ENCODE measurements at regions not wholly inside any gene's neighbourhood (a gene's known extent, or its start where the extent isn't known, plus 50 kb on each side); places are given as distances from the start of the nearest gene placed in this dataset.

DNA sequence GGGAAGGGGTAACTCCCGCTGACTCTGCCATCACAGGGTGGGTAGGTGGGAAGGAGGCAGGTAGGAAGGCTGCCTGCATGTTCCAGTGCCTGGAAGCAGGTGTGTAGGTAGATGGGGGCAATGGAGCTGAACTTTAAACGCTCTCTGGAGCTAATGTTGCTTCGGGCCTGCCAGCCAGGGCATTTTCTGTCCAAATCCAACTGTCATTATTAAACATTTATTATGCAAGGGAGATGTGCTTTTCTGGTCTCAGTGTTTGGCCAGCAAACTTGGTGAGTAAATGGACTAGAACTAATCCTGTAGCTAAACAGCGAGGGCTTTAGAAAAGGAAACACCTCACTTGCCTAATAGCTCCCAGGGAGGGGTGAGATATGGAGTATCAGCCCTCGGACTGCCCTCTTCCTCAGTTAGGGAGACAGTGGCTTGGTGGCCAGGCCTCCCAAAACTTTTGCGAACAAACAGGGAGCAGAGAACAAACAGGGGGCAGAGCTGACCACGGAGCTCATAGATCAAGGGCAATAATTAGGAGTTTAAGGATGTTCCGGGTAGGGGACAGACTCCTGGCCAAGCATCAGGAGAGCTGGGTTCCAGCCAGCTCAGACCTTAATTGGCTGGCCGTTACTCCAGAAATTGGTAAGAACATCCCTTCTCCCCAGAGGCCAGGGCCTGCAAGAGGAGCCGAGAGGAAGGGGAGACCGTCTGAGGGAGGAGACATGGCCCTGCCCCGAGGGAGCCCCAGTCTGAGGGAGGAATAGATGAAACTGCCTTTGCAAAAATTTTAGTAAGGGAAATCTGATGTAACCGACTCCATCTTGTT is 131.1 kb downstream of the VEGFA start:
- Mint-ChIP-seq H3K4me3 (no peak overlapping the region), H3K36me3 (ENCODE audit: low read depth) (no peaks in the 10 kb centered on the region), H3K9me3 (no peaks in the 10 kb centered on the region), H3K27me3 (ENCODE audit: low read depth) (peaks cover 21% of the 10 kb centered on the region), H3K4me1 (ENCODE audit: low read depth) (no peaks in the 10 kb centered on the region), H3K27ac (no peak overlapping the region)

DNA sequence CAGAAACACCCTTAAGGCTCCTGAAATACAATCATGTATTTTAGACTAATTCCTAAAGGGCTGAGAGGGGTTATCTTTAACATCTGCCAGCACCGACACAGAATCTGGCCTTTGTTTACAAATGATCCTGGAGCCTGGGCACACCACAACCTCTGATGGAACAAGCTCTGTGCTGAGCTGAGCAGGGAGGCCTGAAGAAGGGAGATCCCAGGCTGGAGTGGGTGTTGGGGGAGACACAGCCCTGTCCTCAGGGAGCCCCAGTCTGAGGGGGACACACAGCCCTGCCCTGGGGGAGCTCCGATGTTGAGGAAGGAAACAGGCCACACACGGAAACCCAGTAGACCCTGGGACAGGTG is 130.5 kb downstream of the VEGFA start:
- peaks cover 23% of the 10 kb centered on the region for H3K27me3 Mint-ChIP-seq (ENCODE audit: low read depth)
- no peaks in the 10 kb centered on the region for H3K4me1 Mint-ChIP-seq (ENCODE audit: low read depth)
- no peak overlapping the region for H3K27ac Mint-ChIP-seq
- H3K36me3 Mint-ChIP-seq (ENCODE audit: low read depth): no peaks in the 10 kb centered on the region
- no peak overlapping the region for H3K4me3 Mint-ChIP-seq
- H3K9me3 Mint-ChIP-seq: no peaks in the 10 kb centered on the region

GRCh38 chr6:43899830-43900229 is 129.8 kb downstream of the VEGFA start:
- H3K4me3 Mint-ChIP-seq: no peak overlapping the region
- H3K9me3 Mint-ChIP-seq: no peaks in the 10 kb centered on the region

GRCh38 chr6:43898358-43899131 is 128.5 kb downstream of the VEGFA start:
- H3K9me3 Mint-ChIP-seq: no peaks in the 10 kb centered on the region
- H3K27me3 Mint-ChIP-seq (ENCODE audit: low read depth): peaks cover 16% of the 10 kb centered on the region
- no peak overlapping the region for H3K27ac Mint-ChIP-seq
- no peaks in the 10 kb centered on the region for H3K36me3 Mint-ChIP-seq (ENCODE audit: low read depth)
- no peak overlapping the region for H3K4me3 Mint-ChIP-seq
- H3K4me1 Mint-ChIP-seq (ENCODE audit: low read depth): no peaks in the 10 kb centered on the region

More at GRCh38 chr6:43899830-43900229, 129.8 kb downstream of the VEGFA start:
- Mint-ChIP-seq H3K4me1 (ENCODE audit: low read depth) (no peaks in the 10 kb centered on the region), H3K27me3 (ENCODE audit: low read depth) (peaks cover 21% of the 10 kb centered on the region), H3K36me3 (ENCODE audit: low read depth) (no peaks in the 10 kb centered on the region), H3K27ac (no peak overlapping the region)

DNA sequence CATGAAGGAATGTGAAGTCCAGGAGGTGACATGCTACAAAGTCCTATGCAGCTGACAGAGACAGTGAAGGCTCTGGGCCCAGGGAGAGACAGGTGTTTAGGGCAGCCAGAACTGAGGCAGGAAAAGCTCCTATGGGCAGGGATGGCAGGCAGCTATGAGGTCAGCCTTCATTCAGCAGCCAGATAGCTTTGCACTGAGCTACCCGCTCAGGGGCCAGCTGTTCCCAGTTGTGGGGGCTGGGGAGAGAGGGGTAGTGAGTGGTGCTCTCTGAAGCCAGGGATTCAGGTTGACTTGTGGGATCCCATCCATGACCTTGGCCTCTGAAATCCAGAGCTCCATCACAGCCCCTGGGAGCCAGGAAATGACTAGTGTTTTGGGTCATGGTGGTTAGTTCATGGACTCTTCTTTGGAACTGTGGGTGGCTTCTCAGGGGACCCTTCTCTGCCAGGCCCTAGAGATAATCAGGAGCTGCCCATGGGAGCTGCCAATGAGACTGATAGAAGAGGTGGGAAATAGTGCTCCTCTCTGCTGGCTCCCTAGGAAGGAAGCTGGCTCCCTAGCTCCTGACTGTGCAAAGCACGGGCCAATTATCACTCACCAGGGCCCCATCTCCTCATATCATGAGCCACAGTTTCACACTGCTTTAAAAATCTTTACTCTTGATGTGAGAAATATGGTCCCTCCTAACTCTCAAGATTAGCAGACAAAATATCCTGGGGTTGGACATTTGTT is 127.7 kb downstream of the VEGFA start:
- Mint-ChIP-seq H3K4me1 (ENCODE audit: low read depth) (no peaks in the 10 kb centered on the region), H3K36me3 (ENCODE audit: low read depth) (no peaks in the 10 kb centered on the region), H3K27me3 (ENCODE audit: low read depth) (peaks cover 21% of the 10 kb centered on the region), H3K4me3 (no peak overlapping the region), H3K27ac (no peak overlapping the region), H3K9me3 (no peaks in the 10 kb centered on the region)

GRCh38 chr6:43896329-43897255 is 126.6 kb downstream of the VEGFA start:
- H3K27ac Mint-ChIP-seq: no peak overlapping the region
- H3K36me3 Mint-ChIP-seq (ENCODE audit: low read depth): no peaks in the 10 kb centered on the region
- no peaks in the 10 kb centered on the region for H3K9me3 Mint-ChIP-seq
- peaks cover 26% of the 10 kb centered on the region for H3K27me3 Mint-ChIP-seq (ENCODE audit: low read depth)
- H3K4me1 Mint-ChIP-seq (ENCODE audit: low read depth): no peaks in the 10 kb centered on the region
- no peak overlapping the region for H3K4me3 Mint-ChIP-seq

DNA sequence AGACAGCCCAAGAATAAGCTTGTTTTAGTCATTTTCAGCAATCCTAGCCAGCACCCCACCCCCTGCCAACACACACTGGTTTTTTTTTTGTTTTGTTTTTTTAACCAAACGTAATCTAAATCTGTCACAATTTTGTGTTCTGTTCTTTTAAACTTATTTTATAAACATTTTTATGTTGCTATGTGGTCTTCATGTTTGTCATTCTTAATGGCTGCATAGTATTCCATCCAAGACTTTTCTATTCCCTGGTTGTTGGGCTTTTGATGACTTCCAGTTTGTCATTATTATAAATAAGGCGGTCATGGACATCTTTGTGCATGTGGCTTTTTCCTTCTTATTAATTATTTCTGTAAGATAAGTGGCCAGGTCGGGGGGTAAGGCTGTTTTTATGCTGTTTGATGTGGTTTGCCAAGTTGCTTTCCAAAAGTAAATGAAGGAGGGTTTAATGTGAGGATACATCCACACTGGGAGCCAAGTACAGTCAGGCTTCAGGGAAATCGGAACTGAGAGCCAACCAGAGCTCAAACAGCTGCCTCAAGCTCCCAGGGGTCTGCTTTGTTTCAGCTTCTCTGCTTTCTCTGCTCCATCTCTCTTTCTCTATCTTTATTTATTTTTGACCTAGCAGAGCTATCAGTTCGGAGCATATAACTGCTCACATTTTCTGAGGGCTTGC is 125.8 kb downstream of the VEGFA start:
- no peak overlapping the region for H3K27ac Mint-ChIP-seq
- H3K4me3 Mint-ChIP-seq: no peak overlapping the region
- H3K36me3 Mint-ChIP-seq (ENCODE audit: low read depth): no peaks in the 10 kb centered on the region
- no peaks in the 10 kb centered on the region for H3K9me3 Mint-ChIP-seq
- H3K27me3 Mint-ChIP-seq (ENCODE audit: low read depth): peaks cover 28% of the 10 kb centered on the region
- H3K4me1 Mint-ChIP-seq (ENCODE audit: low read depth): no peaks in the 10 kb centered on the region

- Mint-ChIP-seq H3K27me3 (ENCODE audit: low read depth) (peaks cover 35% of the 10 kb centered on the region), H3K4me3 (no peak overlapping the region), H3K27ac (no peak overlapping the region), H3K4me1 (ENCODE audit: low read depth) (no peaks in the 10 kb centered on the region), H3K36me3 (ENCODE audit: low read depth) (no peaks in the 10 kb centered on the region), H3K9me3 (no peaks in the 10 kb centered on the region)
Observed at GRCh38 chr6:43893073-43893472, 123.1 kb downstream of the VEGFA start.

- no peak overlapping the region for H3K4me3 Mint-ChIP-seq
- H3K9me3 Mint-ChIP-seq: no peaks in the 10 kb centered on the region
- no peak overlapping the region for H3K27ac Mint-ChIP-seq
- H3K36me3 Mint-ChIP-seq (ENCODE audit: low read depth): no peaks in the 10 kb centered on the region
- H3K4me1 Mint-ChIP-seq (ENCODE audit: low read depth): no peaks in the 10 kb centered on the region
- H3K27me3 Mint-ChIP-seq (ENCODE audit: low read depth): peaks cover 34% of the 10 kb centered on the region
Observed at GRCh38 chr6:43891072-43891870, 121.3 kb downstream of the VEGFA start.

DNA sequence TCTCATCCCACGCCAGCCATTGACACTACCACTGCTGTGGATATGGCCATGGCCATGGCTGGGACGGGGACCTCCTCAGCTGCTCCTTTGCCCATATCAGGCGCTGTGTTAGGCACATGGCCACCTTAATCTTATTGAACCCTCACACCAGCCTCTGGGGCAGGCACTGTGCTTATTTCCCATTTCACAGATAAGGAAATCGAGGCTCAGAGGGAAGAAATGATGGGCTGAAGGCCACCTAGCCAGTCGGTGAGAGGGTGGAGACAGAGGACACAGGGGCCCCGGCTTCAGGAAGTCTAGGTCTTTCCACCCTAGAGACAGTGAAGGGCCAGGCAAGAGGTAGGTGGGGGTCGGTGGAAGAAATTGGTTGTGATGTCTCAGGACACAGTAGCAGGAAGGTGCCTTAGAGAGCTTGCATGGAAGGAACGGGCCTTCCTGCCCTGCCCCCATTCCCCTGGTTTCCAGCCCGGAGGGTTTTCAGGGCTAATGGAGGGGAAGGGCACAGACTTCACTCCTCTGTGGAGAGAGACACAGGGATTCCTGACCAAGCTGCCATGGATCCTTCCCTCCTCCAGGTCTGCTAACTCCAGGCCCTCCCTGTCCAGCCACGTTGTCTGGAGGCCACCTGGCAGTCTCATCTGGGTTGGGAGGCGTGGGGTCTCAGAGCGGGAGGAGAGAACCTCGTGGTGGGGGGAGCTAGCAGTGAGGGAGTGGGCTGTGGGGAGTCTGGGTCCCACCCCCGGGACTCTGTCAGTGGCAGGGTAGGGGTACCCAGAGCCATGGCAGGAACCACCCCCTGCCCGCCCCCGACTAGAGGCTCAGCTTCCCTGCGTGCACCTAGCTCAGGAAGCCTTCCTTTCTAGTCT is 120.4 kb downstream of the VEGFA start:
- peaks cover 30% of the 10 kb centered on the region for H3K27me3 Mint-ChIP-seq (ENCODE audit: low read depth)

GRCh38 chr6:43887906-43888683 is 118.1 kb downstream of the VEGFA start:
- no peaks in the 10 kb centered on the region for H3K36me3 Mint-ChIP-seq (ENCODE audit: low read depth)
- H3K4me3 Mint-ChIP-seq: no peak overlapping the region
- H3K9me3 Mint-ChIP-seq: no peaks in the 10 kb centered on the region
- peaks cover 24% of the 10 kb centered on the region for H3K27me3 Mint-ChIP-seq (ENCODE audit: low read depth)
- H3K4me1 Mint-ChIP-seq (ENCODE audit: low read depth): no peaks in the 10 kb centered on the region
- H3K27ac Mint-ChIP-seq: no peak overlapping the region

More for the DNA sequence above, 120.4 kb downstream of the VEGFA start:
- no peak overlapping the region for H3K27ac Mint-ChIP-seq
- no peaks in the 10 kb centered on the region for H3K36me3 Mint-ChIP-seq (ENCODE audit: low read depth)
- H3K4me3 Mint-ChIP-seq: no peak overlapping the region
- H3K4me1 Mint-ChIP-seq (ENCODE audit: low read depth): no peaks in the 10 kb centered on the region
- no peaks in the 10 kb centered on the region for H3K9me3 Mint-ChIP-seq

All from T-helper 1 cell treated with Interleukin-12 subunit alpha and Interleukin-12 subunit beta and Interleukin-4 antibody, amounts not matched to agents 30 μg/mL and 1 μg/mL, for 36 hours (primary cell).